ENCODE measurements at regions not wholly inside any gene's neighbourhood (a gene's known extent, or its start where the extent isn't known, plus 50 kb on each side); places are given as distances from the start of the nearest gene placed in this dataset.

GRCh38 chr2:76567478-76567877, 856.8 kb upstream of the GCFC2 start:
- TF ChIP-seq ELF1 (IDR thresholded peaks at IDR 0.05; ENCODE audit: borderline replicate concordance, low read depth) (no peak), ZFX (IDR thresholded peaks at IDR 0.05) (no peak), REST (IDR thresholded peaks at IDR 0.05; ENCODE audit: low read depth) (no peak), YY1 (IDR thresholded peaks at IDR 0.05; ENCODE audit: extremely low read depth, insufficient replicate concordance, low read depth, low read length) (no peak), EZH2 (IDR thresholded peaks at IDR 0.05) (no peak), SP1 (IDR thresholded peaks at IDR 0.05; ENCODE audit: low read depth) (no peak), POLR2A (IDR thresholded peaks at IDR 0.05; ENCODE audit: borderline replicate concordance, extremely low read depth, insufficient read depth, insufficient read length) (no peak), EGR1 (IDR thresholded peaks at IDR 0.05; ENCODE audit: low read depth) (no peak), JUND (IDR thresholded peaks at IDR 0.05) (no peak), FOSL1 (IDR thresholded peaks at IDR 0.05; ENCODE audit: low read depth) (no peak), CEBPB (IDR thresholded peaks at IDR 0.05; ENCODE audit: low read depth) (no peak), SIN3A (IDR thresholded peaks at IDR 0.05; ENCODE audit: low read depth) (no peak), RAD21 (IDR thresholded peaks at IDR 0.05; ENCODE audit: low read depth) (no peak), SRF (IDR thresholded peaks at IDR 0.05; ENCODE audit: low read depth) (no peak), TCF7L2 (IDR thresholded peaks at IDR 0.05; ENCODE audit: borderline replicate concordance, extremely low read depth, insufficient read depth, insufficient read length) (no peak), MAX (IDR thresholded peaks at IDR 0.05) (no peak), ATF3 (IDR thresholded peaks at IDR 0.05) (no peak), EZH2phosphoT487 (IDR thresholded peaks at IDR 0.05; ENCODE audit: borderline replicate concordance) (no peak)
- H3K4me2 ChIP-seq (ENCODE audit: low read length), result no peak overlapping the region
- H3K27me3 ChIP-seq (ENCODE audit: insufficient read depth, low read length), result no peaks in the 10 kb centered on the region
- intact Hi-C loops (cut with micrococcal nuclease), result no loop called here
- no TSS peak for BruUV-seq (replicated peaks)
- H3K9me3 ChIP-seq (ENCODE audit: control insufficient read depth in 1 of 2, insufficient read depth in 1 of 2, low read depth in 1 of 2, low read length in 2 of 2), result peaks cover 3 to 27% of the 10 kb centered on the region in 2 experiments; a peak in 3 of 4 replicates
- RAD21 ChIA-PET (ENCODE audit: low non-redundant PET in 1 of 2, low total read pairs in 2 of 2, uncharacterized antibody in 2 of 2, unreplicated experiment in 2 of 2), result no interaction called here
- H3K4me1 ChIP-seq (ENCODE audit: control insufficient read depth in 1 of 2, insufficient read depth in 2 of 2, low read length in 2 of 2), result no peaks in the 10 kb centered on the region
- H3K4me3 ChIP-seq (replicated peaks in 1 of 2; ENCODE audit: low read depth in 1 of 2, low read length in 2 of 2), result no peak overlapping the region
- DNase-seq (ENCODE audit: low read depth, low spot score) (no peak), ATAC-seq (no peak)
- H3K27ac ChIP-seq (ENCODE audit: low read depth, low read length), result no peak overlapping the region
- H3K9ac ChIP-seq (ENCODE audit: low read length), result no peak overlapping the region
- CTCF ChIA-PET, result no interaction called here
- no peaks in the 10 kb centered on the region for H4K20me1 ChIP-seq (ENCODE audit: insufficient read depth)
- no peaks in the 10 kb centered on the region for H3K36me3 ChIP-seq (ENCODE audit: control insufficient read depth in 1 of 2, insufficient read depth in 2 of 2, low read length in 2 of 2)
- POLR2A ChIA-PET, result no interaction called here
- H3K9me2 ChIP-seq (ENCODE audit: insufficient read depth), result no peaks in the 10 kb centered on the region
- H3K79me2 ChIP-seq (ENCODE audit: insufficient read depth, low read length), result no peaks in the 10 kb centered on the region
- no peak overlapping the region for H2AFZ ChIP-seq (ENCODE audit: low read depth, low read length, poor library complexity, severe bottlenecking)
